B cell (primary cell): ENCODE measurements at regions not wholly inside any gene's neighbourhood (a gene's known extent, or its start where the extent isn't known, plus 50 kb on each side); places are given as distances from the start of the nearest gene placed in this dataset.

Source experiments
- CTCF ChIP-seq: fragments of 200-600 bp; IDR thresholded peaks from one replicate; pipeline ENCODE4 v1.8.0; 2022; ENCODE audit warnings: antibody characterized with exemption, mild to moderate bottlenecking
- EZH2 ChIP-seq: IDR thresholded peaks from 2 replicates; pipeline ENCODE4 v1.6.1; 2012; ENCODE audit warnings: borderline replicate concordance, low read depth, mild to moderate bottlenecking, moderate library complexity, low read length; ENCODE audit not compliant: insufficient read depth, poor library complexity, severe bottlenecking

DNA sequence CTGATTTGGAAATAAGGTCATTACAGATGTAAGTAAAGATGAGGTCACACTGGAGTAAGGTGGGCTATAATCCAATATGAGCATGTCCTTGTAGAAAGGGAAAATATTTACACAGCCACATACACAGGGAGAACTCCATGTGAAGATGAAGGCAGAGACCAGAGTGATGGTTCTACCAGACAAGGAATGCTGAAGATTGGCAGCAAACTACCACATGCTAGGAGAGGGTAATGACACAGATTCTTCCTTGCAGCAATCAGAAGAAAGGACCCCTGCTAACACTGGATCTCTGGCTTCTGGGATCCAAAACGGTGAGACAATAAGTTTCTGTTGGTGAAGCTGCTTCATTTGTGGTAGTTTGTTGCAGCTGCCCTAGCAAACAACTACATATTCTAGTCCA is 56.0 kb upstream of the SPTSSB start:
- TF ChIP-seq EZH2 (no peak), CTCF (no peak)
